ENCODE measurements at regions not wholly inside any gene's neighbourhood (a gene's known extent, or its start where the extent isn't known, plus 50 kb on each side); places are given as distances from the start of the nearest gene placed in this dataset.

GRCh38 chr1:234698686-234699085 is 88.7 kb upstream of the IRF2BP2 start:
- DNase-seq (ENCODE audit: low read depth): no peak

GRCh38 chr1:234697741-234698140 is 87.8 kb upstream of the IRF2BP2 start:
- DNase-seq (ENCODE audit: low read depth): no peak

GRCh38 chr1:234697015-234697414 is 87.0 kb upstream of the IRF2BP2 start:
- DNase-seq (ENCODE audit: low read depth): no peak

- DNase-seq (ENCODE audit: low read depth): no peak
Measured at GRCh38 chr1:234696148-234696576, 86.2 kb upstream of the IRF2BP2 start.

GRCh38 chr1:234694661-234695060 is 84.7 kb upstream of the IRF2BP2 start:
- DNase-seq (ENCODE audit: low read depth): no peak

GRCh38 chr1:234692966-234693580 is 83.1 kb upstream of the IRF2BP2 start:
- DNase-seq (ENCODE audit: low read depth): no peak

- DNase-seq (ENCODE audit: low read depth): no peak
Measured at GRCh38 chr1:234691567-234691966, 81.6 kb upstream of the IRF2BP2 start.

GRCh38 chr1:234690872-234691271 is 80.9 kb upstream of the IRF2BP2 start:
- DNase-seq (ENCODE audit: low read depth): no peak

GRCh38 chr1:234689236-234689635 is 79.3 kb upstream of the IRF2BP2 start:
- DNase-seq (ENCODE audit: low read depth): no peak

- DNase-seq (ENCODE audit: low read depth): no peak
Measured at GRCh38 chr1:234687011-234687410, 77.0 kb upstream of the IRF2BP2 start.

GRCh38 chr1:234686035-234686434 is 76.1 kb upstream of the IRF2BP2 start:
- DNase-seq (ENCODE audit: low read depth): no peak

- no peak for DNase-seq (ENCODE audit: low read depth)
Measured at GRCh38 chr1:234684856-234685255, 74.9 kb upstream of the IRF2BP2 start.

GRCh38 chr1:234683861-234684632 is 74.1 kb upstream of the IRF2BP2 start:
- no peak for DNase-seq (ENCODE audit: low read depth)

GRCh38 chr1:234683127-234683860 is 73.3 kb upstream of the IRF2BP2 start:
- DNase-seq (ENCODE audit: low read depth): no peak

GRCh38 chr1:234681990-234682389 is 72.0 kb upstream of the IRF2BP2 start:
- no peak for DNase-seq (ENCODE audit: low read depth)

GRCh38 chr1:234681065-234681464 is 71.1 kb upstream of the IRF2BP2 start:
- DNase-seq (ENCODE audit: low read depth): no peak

GRCh38 chr1:234680331-234680904 is 70.4 kb upstream of the IRF2BP2 start:
- DNase-seq (ENCODE audit: low read depth): no peak

GRCh38 chr1:234676103-234676594 is 66.2 kb upstream of the IRF2BP2 start:
- DNase-seq (ENCODE audit: low read depth): peak; percentile 17

- no peak for DNase-seq (ENCODE audit: low read depth)
Measured at GRCh38 chr1:234675572-234675971, 65.6 kb upstream of the IRF2BP2 start.

GRCh38 chr1:234675006-234675405 is 65.0 kb upstream of the IRF2BP2 start:
- DNase-seq (ENCODE audit: low read depth): no peak

- no peak for DNase-seq (ENCODE audit: low read depth)
Measured at GRCh38 chr1:234674218-234674815, 64.3 kb upstream of the IRF2BP2 start.
